ENCODE measurements at regions not wholly inside any gene's neighbourhood (a gene's known extent, or its start where the extent isn't known, plus 50 kb on each side); places are given as distances from the start of the nearest gene placed in this dataset.

DNA sequence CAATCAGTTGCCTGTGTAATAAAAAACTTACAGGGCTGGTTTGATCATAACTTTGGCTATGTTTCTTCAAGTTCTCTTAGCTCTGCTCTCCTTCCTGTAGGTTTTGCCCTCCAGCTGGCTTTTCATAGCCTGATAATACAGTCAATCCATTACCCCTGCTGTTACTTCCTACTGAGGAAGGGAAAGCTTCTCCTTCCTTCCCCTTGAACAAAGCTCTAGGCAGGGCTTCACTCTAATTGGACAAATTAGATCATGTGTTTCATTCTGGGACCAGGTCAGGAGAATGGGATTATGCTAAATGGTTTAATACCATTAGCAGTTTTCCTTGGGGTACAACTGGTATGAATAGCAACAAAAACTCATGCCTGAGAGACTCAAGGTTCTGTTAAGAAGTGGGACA is 106.8 kb upstream of the MCHR2 start:
- TF ChIP-seq, protein P1, sequence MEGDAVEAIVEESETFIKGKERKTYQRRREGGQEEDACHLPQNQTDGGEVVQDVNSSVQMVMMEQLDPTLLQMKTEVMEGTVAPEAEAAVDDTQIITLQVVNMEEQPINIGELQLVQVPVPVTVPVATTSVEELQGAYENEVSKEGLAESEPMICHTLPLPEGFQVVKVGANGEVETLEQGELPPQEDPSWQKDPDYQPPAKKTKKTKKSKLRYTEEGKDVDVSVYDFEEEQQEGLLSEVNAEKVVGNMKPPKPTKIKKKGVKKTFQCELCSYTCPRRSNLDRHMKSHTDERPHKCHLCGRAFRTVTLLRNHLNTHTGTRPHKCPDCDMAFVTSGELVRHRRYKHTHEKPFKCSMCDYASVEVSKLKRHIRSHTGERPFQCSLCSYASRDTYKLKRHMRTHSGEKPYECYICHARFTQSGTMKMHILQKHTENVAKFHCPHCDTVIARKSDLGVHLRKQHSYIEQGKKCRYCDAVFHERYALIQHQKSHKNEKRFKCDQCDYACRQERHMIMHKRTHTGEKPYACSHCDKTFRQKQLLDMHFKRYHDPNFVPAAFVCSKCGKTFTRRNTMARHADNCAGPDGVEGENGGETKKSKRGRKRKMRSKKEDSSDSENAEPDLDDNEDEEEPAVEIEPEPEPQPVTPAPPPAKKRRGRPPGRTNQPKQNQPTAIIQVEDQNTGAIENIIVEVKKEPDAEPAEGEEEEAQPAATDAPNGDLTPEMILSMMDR (conservative IDR thresholded peaks at IDR 0.05; ENCODE audit: control insufficient read depth, insufficient read depth, low read depth, low read length): no peak
- H3K4me3 ChIP-seq (ENCODE audit: control insufficient read depth, low read depth, low read length): no peak overlapping the region
- DNase-seq (ENCODE audit: low read depth): no peak

DNA sequence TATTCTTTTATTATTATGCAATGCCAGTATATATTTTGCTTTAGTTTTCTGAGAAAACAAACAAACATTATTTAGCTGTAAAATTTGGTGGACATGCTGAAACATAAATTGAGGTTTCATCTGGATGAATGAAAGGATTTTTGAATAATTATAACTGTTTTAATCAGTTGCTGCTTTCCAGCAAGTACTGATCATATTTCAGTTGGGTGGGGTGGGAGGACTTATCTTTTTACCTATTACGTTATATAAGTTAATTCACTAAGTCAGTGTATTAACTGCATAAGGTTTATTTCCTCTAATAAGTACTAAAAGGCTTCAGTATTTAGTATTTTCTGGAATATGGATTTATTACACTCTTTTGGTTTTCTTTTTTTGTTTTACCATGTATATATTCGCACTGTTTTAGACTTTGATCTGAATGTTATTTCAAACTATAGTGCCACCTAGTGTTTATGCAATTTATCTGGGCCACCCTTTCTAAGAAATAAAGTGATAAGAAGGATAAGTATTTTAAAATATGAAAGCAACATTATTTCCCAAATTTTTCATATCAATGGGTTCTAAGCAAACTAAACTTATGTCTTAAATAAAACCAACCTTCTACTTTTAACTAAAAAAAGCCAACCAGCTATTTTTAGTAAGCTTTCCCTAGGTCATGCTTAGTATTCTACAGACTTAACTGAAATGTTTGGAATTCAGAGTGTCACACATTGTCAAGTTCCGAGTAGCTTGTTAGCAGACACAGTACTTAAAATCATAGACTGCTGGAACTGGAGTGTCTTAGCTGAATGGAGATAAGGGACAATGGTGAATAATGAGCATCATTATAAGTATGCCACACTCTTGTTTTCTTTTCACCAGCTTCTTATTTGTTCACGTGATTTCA is 105.4 kb upstream of the MCHR2 start:
- peak; percentile 43 for DNase-seq (ENCODE audit: low read depth)
- no peak overlapping the region for H3K4me3 ChIP-seq (ENCODE audit: control insufficient read depth, low read depth, low read length)
- TF ChIP-seq, protein P1 (conservative IDR thresholded peaks at IDR 0.05; ENCODE audit: control insufficient read depth, insufficient read depth, low read depth, low read length): peak; percentile 46

DNA sequence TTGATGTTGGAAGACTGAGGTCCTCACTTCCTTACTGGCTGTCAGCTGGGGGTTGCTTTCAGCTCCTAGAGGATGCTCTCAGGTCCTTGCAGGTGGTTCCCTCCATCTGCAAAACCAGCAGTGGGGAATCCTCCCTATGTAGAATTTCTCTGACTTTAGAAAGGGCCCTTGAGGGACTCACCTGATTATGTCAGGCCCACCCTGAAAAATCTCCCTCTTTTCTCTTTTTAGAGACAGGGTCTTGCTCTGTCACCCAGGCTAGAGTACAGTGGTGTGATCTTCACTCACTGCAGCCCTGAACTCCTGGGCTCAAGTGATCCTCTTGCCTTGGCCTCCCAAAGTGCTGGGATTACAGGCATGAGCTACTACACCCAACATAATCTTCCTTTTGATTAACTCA is 102.9 kb upstream of the MCHR2 start:
- H3K4me3 ChIP-seq (ENCODE audit: control insufficient read depth, low read depth, low read length): no peak overlapping the region
- TF ChIP-seq, protein P1 (conservative IDR thresholded peaks at IDR 0.05; ENCODE audit: control insufficient read depth, insufficient read depth, low read depth, low read length): no peak
- no peak for DNase-seq (ENCODE audit: low read depth)

DNA sequence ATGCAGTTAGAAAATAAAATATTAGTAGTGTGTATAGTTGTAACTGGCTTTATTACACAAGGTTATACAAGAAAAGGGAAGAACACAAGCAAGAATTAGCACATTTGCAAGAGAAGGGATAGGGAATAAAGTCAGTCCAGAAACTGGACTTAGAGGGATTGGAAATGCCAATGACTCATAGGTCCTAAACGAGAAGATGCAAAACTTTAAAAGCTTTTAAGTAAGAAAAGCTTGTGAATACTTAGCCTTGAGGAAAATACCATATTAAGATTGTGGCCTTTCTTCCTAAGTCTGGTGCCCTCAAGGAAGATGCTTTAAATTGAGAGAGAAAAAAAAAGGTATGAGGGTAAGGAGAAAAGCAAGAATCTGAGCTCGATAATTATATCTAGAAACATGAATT is 102.3 kb upstream of the MCHR2 start:
- DNase-seq (ENCODE audit: low read depth): peak; percentile 9
- no peak overlapping the region for H3K4me3 ChIP-seq (ENCODE audit: control insufficient read depth, low read depth, low read length)
- TF ChIP-seq, protein P1 (conservative IDR thresholded peaks at IDR 0.05; ENCODE audit: control insufficient read depth, insufficient read depth, low read depth, low read length): no peak

DNA sequence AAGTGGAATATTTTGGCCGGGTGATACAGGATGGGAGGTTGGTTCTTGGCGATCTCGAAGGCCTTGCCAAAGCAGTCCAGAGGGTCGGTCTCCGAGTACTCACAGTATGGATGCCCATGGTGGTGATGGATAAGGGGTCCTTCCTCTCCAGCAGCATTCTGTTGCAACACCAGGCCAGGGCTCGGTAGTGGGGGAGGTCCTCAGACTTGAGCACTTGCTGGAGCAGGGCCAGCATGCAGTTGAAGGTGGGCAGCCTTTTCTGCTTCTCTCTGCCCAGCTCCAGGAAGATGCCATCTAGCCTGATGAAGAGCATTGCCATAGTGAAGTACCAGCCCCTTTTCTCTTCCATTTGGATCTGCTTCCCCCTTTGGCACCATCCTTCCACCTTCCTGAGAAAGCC is 99.4 kb upstream of the MCHR2 start:
- H3K4me3 ChIP-seq (ENCODE audit: control insufficient read depth, low read depth, low read length): no peak overlapping the region
- TF ChIP-seq, protein P1 (conservative IDR thresholded peaks at IDR 0.05; ENCODE audit: control insufficient read depth, insufficient read depth, low read depth, low read length): no peak
- no peak for DNase-seq (ENCODE audit: low read depth)

DNA sequence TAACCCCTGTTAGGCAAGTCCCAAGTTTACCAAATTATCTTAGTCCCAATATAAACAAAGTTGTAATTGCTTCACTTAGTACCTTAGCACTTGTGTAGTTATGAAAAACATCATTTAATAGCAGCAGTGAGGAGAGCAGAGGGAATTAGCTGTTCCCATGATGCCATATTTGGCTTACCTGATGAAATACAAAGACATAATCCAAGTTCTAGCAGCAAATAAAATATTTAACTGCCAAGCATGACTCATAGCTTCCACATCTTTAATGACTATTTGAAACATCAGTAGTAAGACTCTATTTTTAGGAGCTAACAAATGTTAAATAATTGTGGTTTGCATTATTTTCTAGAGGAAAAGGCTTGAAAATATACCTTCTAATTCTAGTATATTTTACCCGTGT is 94.0 kb upstream of the MCHR2 start:
- TF ChIP-seq, protein P1 (conservative IDR thresholded peaks at IDR 0.05; ENCODE audit: control insufficient read depth, insufficient read depth, low read depth, low read length): no peak
- no peak overlapping the region for H3K4me3 ChIP-seq (ENCODE audit: control insufficient read depth, low read depth, low read length)
- DNase-seq (ENCODE audit: low read depth): peak; percentile 76
